ENCODE measurements at regions not wholly inside any gene's neighbourhood (a gene's known extent, or its start where the extent isn't known, plus 50 kb on each side); places are given as distances from the start of the nearest gene placed in this dataset.

GRCh38 chrX:150192816-150193215 lies 170.3 kb upstream of the MAMLD1 start:
- Histone ChIP-seq H3K4me1 (no peaks in the 10 kb centered on the region), H3K9me3 (no peaks in the 10 kb centered on the region), H3K36me3 (no peaks in the 10 kb centered on the region), H3K27ac (no peak overlapping the region), H3K4me3 (no peak overlapping the region), H3K27me3 (no peaks in the 10 kb centered on the region)
- no peak for DNase-seq
- intact Hi-C loops (cut with DNase I; ENCODE audit: low total_unique reads), result no loop called here
- TF ChIP-seq CTCF (IDR thresholded peaks at IDR 0.05) (no peak), POLR2A (IDR thresholded peaks at IDR 0.05) (no peak)

- intact Hi-C loops (cut with DNase I; ENCODE audit: low total_unique reads), result no loop called here
- no peak for TF ChIP-seq POLR2A (IDR thresholded peaks at IDR 0.05)
- TF ChIP-seq CTCF (IDR thresholded peaks at IDR 0.05), result no peak
- no peaks in the 10 kb centered on the region for H3K9me3 ChIP-seq
- no peak for DNase-seq
- no peak overlapping the region for H3K27ac ChIP-seq
- H3K4me3 ChIP-seq, result no peak overlapping the region
- no peaks in the 10 kb centered on the region for H3K36me3 ChIP-seq
- H3K4me1 ChIP-seq, result no peaks in the 10 kb centered on the region
- no peaks in the 10 kb centered on the region for H3K27me3 ChIP-seq
Measured at GRCh38 chrX:150196285-150196684, 166.8 kb upstream of the MAMLD1 start.

DNA sequence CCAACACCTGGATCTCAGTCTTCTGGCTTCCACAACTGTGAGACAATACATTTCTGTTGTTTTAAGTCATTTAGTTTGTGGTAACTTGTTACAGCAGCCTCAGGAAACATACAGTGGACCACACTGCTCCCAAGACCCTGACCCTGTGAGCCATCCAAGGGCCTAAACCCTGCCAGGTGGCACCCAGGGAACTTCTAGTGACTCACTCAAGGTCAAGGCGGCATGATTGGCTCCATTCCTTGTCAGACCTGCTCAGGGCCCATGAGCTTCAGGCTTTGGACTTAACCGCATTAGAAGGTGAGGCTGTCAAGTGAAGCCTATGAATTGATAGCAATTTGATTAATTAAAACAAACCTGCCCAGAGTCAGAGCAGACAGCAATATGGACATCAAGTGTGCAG lies 165.7 kb upstream of the MAMLD1 start:
- Histone ChIP-seq H3K4me3 (no peak overlapping the region), H3K27me3 (no peaks in the 10 kb centered on the region)
- TF ChIP-seq CTCF (IDR thresholded peaks at IDR 0.05) (no peak), POLR2A (IDR thresholded peaks at IDR 0.05) (no peak)

DNA sequence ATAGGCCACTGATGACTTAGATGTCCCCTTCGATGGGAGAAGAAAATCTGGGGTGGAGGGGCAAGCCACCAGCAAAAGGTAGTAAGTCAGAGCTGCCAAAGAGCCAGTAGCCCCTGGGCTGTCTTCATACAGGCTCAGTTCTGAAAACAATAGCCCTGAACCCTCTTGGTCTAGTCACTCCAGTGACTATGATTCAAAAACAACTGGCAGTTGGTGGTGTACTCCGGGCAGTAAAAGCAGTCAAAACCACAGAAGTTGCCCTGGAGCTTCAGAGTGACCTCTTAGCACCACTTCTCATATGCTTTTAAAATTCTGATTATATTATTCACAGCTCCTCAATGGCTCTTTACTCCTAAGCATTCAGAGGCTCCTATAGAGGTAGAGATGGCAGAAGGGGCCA lies 164.3 kb upstream of the MAMLD1 start:
- no peaks in the 10 kb centered on the region for H3K36me3 ChIP-seq
- no peak for DNase-seq
- H3K4me3 ChIP-seq, result no peak overlapping the region
- no peaks in the 10 kb centered on the region for H3K4me1 ChIP-seq
- H3K27me3 ChIP-seq, result no peaks in the 10 kb centered on the region
- H3K9me3 ChIP-seq, result no peaks in the 10 kb centered on the region
- intact Hi-C loops (cut with DNase I; ENCODE audit: low total_unique reads), result no loop called here
- TF ChIP-seq CTCF (IDR thresholded peaks at IDR 0.05) (no peak), POLR2A (IDR thresholded peaks at IDR 0.05) (no peak)
- H3K27ac ChIP-seq, result no peak overlapping the region

More for the DNA sequence above, 165.7 kb upstream of the MAMLD1 start:
- Histone ChIP-seq H3K9me3 (no peaks in the 10 kb centered on the region), H3K4me1 (no peaks in the 10 kb centered on the region), H3K36me3 (no peaks in the 10 kb centered on the region), H3K27ac (no peak overlapping the region)
- intact Hi-C loops (cut with DNase I; ENCODE audit: low total_unique reads), result no loop called here
- no peak for DNase-seq

- no peak overlapping the region for H3K27ac ChIP-seq
- TF ChIP-seq CTCF (IDR thresholded peaks at IDR 0.05) (no peak), POLR2A (IDR thresholded peaks at IDR 0.05) (no peak)
- no peaks in the 10 kb centered on the region for H3K9me3 ChIP-seq
- H3K27me3 ChIP-seq, result no peaks in the 10 kb centered on the region
- no peak overlapping the region for H3K4me3 ChIP-seq
- H3K4me1 ChIP-seq, result no peaks in the 10 kb centered on the region
- H3K36me3 ChIP-seq, result no peaks in the 10 kb centered on the region
- intact Hi-C loops (cut with DNase I; ENCODE audit: low total_unique reads), result no loop called here
- no peak for DNase-seq
Measured at GRCh38 chrX:150199181-150199580, 163.9 kb upstream of the MAMLD1 start.
